Liver (tissue), 8 donors: ENCODE measurements at regions not wholly inside any gene's neighbourhood (a gene's known extent, or its start where the extent isn't known, plus 50 kb on each side); places are given as distances from the start of the nearest gene placed in this dataset.

Experiments used
- DNase-seq: peaks from one replicate; pipeline ENCODE4 v3.0.0-alpha.2; 2017; ENCODE audit warnings: low spot score
- H3K27ac ChIP-seq, 2 donors: one replicate each; pipeline ENCODE4 v1.7.0; 2013; ENCODE audit warnings: inconsistent platforms in 2 of 2, low read length in 2 of 2, control low read depth in 1 of 2, low read depth in 1 of 2, mild to moderate bottlenecking in 1 of 2
- H3K27me3 ChIP-seq, 4 donors: one replicate each; pipeline versions ENCODE4 v1.6.1 to v1.7.0; 2013; ENCODE audit warnings: low read length in 3 of 4, inconsistent platforms in 1 of 4, mild to moderate bottlenecking in 1 of 4, moderate library complexity in 1 of 4; ENCODE audit not compliant: control insufficient read depth in 4 of 4, insufficient read depth in 4 of 4
- H3K36me3 ChIP-seq, 4 donors: one replicate each; pipeline versions ENCODE4 v1.6.1 to v1.7.0; 2013; ENCODE audit warnings: low read length in 3 of 4, mild to moderate bottlenecking in 3 of 4, low read depth in 1 of 4, moderate library complexity in 1 of 4; ENCODE audit not compliant: control insufficient read depth in 4 of 4, insufficient read depth in 3 of 4
- H3K4me1 ChIP-seq, 4 donors: one replicate each; pipeline versions ENCODE4 v1.6.1 to v1.7.0; 2013; ENCODE audit warnings: low read length in 3 of 4, mild to moderate bottlenecking in 3 of 4, moderate library complexity in 1 of 4; ENCODE audit not compliant: control insufficient read depth in 4 of 4, insufficient read depth in 4 of 4
- H3K4me3 ChIP-seq, 3 donors: one replicate each; pipeline versions ENCODE4 v1.6.1 to v1.7.0; 2013; ENCODE audit warnings: low read length in 3 of 3, control low read depth in 1 of 3, low read depth in 1 of 3, mild to moderate bottlenecking in 1 of 3
- H3K9ac ChIP-seq, 2 donors: one replicate each; pipeline ENCODE4 v1.7.0; 2013; ENCODE audit warnings: low read length in 2 of 2, mild to moderate bottlenecking in 2 of 2, moderate library complexity in 2 of 2, control low read depth in 1 of 2, low read depth in 1 of 2
- H3K9me3 ChIP-seq, 4 donors: one replicate each; pipeline versions ENCODE4 v1.6.1 to v1.7.0; 2013; ENCODE audit warnings: low read length in 3 of 4; ENCODE audit not compliant: control insufficient read depth in 4 of 4
- ATF3 ChIP-seq: IDR thresholded peaks from 2 replicates; pipeline ENCODE4 v1.6.1; 2016; ENCODE audit warnings: antibody characterized with exemption
- CTCF ChIP-seq: fragments of 150-350 bp; IDR thresholded peaks from 2 replicates; pipeline ENCODE4 v1.5.1; 2017; ENCODE audit warnings: improper control_type of control experiment, low read depth, low read length; ENCODE audit not compliant: missing input control
- EGR1 ChIP-seq, 2 donors: IDR thresholded peaks; 2 replicates each; pipeline ENCODE4 v1.6.1; 2016 to 2018; ENCODE audit warnings: antibody characterized with exemption in 2 of 2, low read depth in 2 of 2
- FOXA1 ChIP-seq: IDR thresholded peaks from 2 replicates; pipeline ENCODE4 v1.6.1; 2016; ENCODE audit warnings: antibody characterized with exemption
- FOXA2 ChIP-seq: IDR thresholded peaks from 2 replicates; pipeline ENCODE4 v1.6.1; 2016; ENCODE audit warnings: antibody characterized with exemption
- GABPA ChIP-seq, 2 donors: IDR thresholded peaks in 1 of 2; conservative IDR thresholded peaks in 1 of 2; 2 replicates each; pipeline ENCODE4 v1.6.1; 2016; ENCODE audit warnings: antibody characterized with exemption in 2 of 2, mild to moderate bottlenecking in 1 of 2, moderate library complexity in 1 of 2
- HNF4A ChIP-seq, 2 donors: conservative IDR thresholded peaks; 2 replicates each; pipeline ENCODE4 v1.6.1; 2016; ENCODE audit warnings: antibody characterized with exemption in 2 of 2, mild to moderate bottlenecking in 2 of 2
- HNF4G ChIP-seq: IDR thresholded peaks from 2 replicates; pipeline ENCODE4 v1.6.1; 2016; ENCODE audit warnings: antibody characterized with exemption
- JUND ChIP-seq, 2 donors: IDR thresholded peaks; 2 replicates each; pipeline ENCODE4 v1.6.1; 2016; ENCODE audit warnings: antibody characterized with exemption in 2 of 2
- MAX ChIP-seq: IDR thresholded peaks from 2 replicates; pipeline ENCODE4 v1.6.1; 2016; ENCODE audit warnings: antibody characterized with exemption
- NR2F2 ChIP-seq: IDR thresholded peaks from 2 replicates; pipeline ENCODE4 v1.6.1; 2016; ENCODE audit warnings: antibody characterized with exemption
- RAD21 ChIP-seq, 2 donors: IDR thresholded peaks; 2 replicates each; pipeline ENCODE4 v1.6.1; 2016; ENCODE audit warnings: antibody characterized with exemption in 2 of 2, mild to moderate bottlenecking in 2 of 2
- REST ChIP-seq: IDR thresholded peaks from 2 replicates; pipeline ENCODE4 v1.6.1; 2016; ENCODE audit warnings: antibody characterized with exemption, mild to moderate bottlenecking
- RXRA ChIP-seq, 2 donors: IDR thresholded peaks; 2 replicates each; pipeline ENCODE4 v1.6.1; 2017 to 2018; ENCODE audit warnings: antibody characterized with exemption in 2 of 2, mild to moderate bottlenecking in 1 of 2
- SP1 ChIP-seq: IDR thresholded peaks from 2 replicates; pipeline ENCODE4 v1.6.1; 2018; ENCODE audit warnings: antibody characterized with exemption, mild to moderate bottlenecking
- TAF1 ChIP-seq: conservative IDR thresholded peaks from 2 replicates; pipeline ENCODE4 v1.6.1; 2016; ENCODE audit warnings: antibody characterized with exemption, mild to moderate bottlenecking
- YY1 ChIP-seq: IDR thresholded peaks from 2 replicates; pipeline ENCODE4 v1.6.1; 2016; ENCODE audit warnings: antibody characterized with exemption, mild to moderate bottlenecking
- ZBTB33 ChIP-seq: IDR thresholded peaks from 2 replicates; pipeline ENCODE4 v1.6.1; 2016; ENCODE audit warnings: antibody characterized with exemption
- WGBS: extraction: QIAGEN DNeasy Blood & Tissue Kit; methylation state at CpG from one replicate; pipeline ENCODE4 v1.1.7; 2013; 5-methylcytosine and 5-hydroxymethylcytosine counted together
- donor health status: healthy.
- donor health status: healthy.
- donor health status: healthy.
- donor health status: healthy.
- donor health status: healthy.

GRCh38 chr16:86244158-86244557 lies 266.2 kb upstream of the FOXF1 start:
- H3K4me3 ChIP-seq = no peak overlapping the region
- H3K4me1 ChIP-seq = no peaks in the 10 kb centered on the region
- TF ChIP-seq MAX (no peak), FOXA1 (no peak), NR2F2 (no peak)
- H3K36me3 ChIP-seq = no peaks in the 10 kb centered on the region
- 72% methylated on average over 9 of the region's 9 CpGs for WGBS
- H3K27me3 ChIP-seq = peaks cover 0 to 5% (median 0%) of the 10 kb centered on the region in 4 donors
- H3K27ac ChIP-seq = no peak overlapping the region
- H3K9me3 ChIP-seq = peaks cover 0 to 5% (median 0%) of the 10 kb centered on the region in 4 donors
- no peak for DNase-seq
- H3K9ac ChIP-seq = no peak overlapping the region

- peaks cover 0 to 5% (median 0%) of the 10 kb centered on the region in 4 donors for H3K27me3 ChIP-seq
- peaks cover 0 to 5% (median 0%) of the 10 kb centered on the region in 4 donors for H3K9me3 ChIP-seq
- TF ChIP-seq JUND (IDR thresholded peaks at IDR 0.05) = no peak
- TF ChIP-seq ZBTB33 = no peak
- no peak for TF ChIP-seq CTCF
- TF ChIP-seq MAX = no peak
- no peak for TF ChIP-seq GABPA (IDR thresholded peaks at IDR 0.05 in 1 of 2, conservative IDR thresholded peaks at IDR 0.05 in 1 of 2)
- TF ChIP-seq HNF4G = no peak
- TF ChIP-seq TAF1 = no peak
- TF ChIP-seq FOXA2 = no peak
- no peak for TF ChIP-seq ATF3
- TF ChIP-seq YY1 = no peak
- TF ChIP-seq SP1 = no peak
- TF ChIP-seq NR2F2 = no peak
- TF ChIP-seq RAD21 (IDR thresholded peaks at IDR 0.05) = no peak
- TF ChIP-seq RXRA (IDR thresholded peaks at IDR 0.05) = no peak
- no peak for TF ChIP-seq FOXA1
- no peak for TF ChIP-seq REST
- no peak for TF ChIP-seq HNF4A (conservative IDR thresholded peaks at IDR 0.05)
- no peak for TF ChIP-seq EGR1 (IDR thresholded peaks at IDR 0.05; ENCODE audit: low read depth in 2 of 2)
- H3K4me3 ChIP-seq = no peak overlapping the region
- H3K9ac ChIP-seq = no peak overlapping the region
- H3K27ac ChIP-seq = no peak overlapping the region
- WGBS = 86% methylated on average over 3 of the region's 3 CpGs
- no peaks in the 10 kb centered on the region for H3K36me3 ChIP-seq
- DNase-seq = no peak
- H3K4me1 ChIP-seq = no peaks in the 10 kb centered on the region
These were observed 265.4 kb upstream of the FOXF1 start for GRCh38 chr16:86244936-86245335.
